RKO (cell line): ENCODE measurements at regions not wholly inside any gene's neighbourhood (a gene's known extent, or its start where the extent isn't known, plus 50 kb on each side); places are given as distances from the start of the nearest gene placed in this dataset.
"Not testable (repeated sequence)": the region's sequence is repeated elsewhere in the genome, so short reads cannot be mapped to it uniquely, and the experiment has no call there.

Experiments used
- DNase-seq: peaks from one replicate; pipeline ENCODE4 v3.0.0-alpha.2; 2016; ENCODE audit warnings: low spot score

DNA sequence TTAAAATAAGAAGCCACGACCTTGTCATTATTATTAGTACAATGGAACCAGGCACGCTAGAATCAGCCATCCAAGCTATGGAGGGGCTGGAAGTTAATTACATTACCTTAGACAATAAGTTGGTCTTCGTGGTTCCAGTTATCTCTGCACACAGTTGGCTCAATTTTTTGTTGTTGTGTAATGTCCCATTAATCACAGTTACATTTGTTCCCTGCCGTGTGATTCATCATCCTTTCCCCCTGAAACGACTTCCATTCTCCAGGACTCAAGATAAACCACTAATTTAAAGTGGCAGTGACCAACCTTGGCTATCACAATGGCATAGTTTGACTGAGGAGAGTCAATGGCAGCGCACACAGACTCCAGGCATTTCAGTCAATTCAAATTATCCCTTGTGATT is 905.0 kb downstream of the RAB28 start:
- no peak for DNase-seq

DNA sequence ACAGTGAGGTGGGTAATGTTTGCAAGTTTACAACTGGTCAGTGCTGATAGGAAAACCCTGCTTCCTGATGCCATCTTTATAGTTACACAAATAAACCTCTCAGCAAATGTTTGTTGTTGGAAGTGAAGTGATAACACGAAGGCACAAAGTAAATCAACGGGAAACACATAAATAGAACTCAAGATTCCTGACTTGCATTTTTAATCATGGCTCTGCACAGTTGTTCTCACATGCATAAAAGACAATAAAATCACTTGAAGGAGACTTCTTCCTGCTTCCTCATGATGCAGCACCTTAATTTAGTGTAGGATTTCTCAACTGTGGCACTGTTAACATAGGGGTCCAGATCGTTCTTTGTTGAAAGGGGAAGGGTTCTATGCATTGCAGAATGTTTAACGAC is 907.7 kb downstream of the RAB28 start:
- DNase-seq = no peak

DNA sequence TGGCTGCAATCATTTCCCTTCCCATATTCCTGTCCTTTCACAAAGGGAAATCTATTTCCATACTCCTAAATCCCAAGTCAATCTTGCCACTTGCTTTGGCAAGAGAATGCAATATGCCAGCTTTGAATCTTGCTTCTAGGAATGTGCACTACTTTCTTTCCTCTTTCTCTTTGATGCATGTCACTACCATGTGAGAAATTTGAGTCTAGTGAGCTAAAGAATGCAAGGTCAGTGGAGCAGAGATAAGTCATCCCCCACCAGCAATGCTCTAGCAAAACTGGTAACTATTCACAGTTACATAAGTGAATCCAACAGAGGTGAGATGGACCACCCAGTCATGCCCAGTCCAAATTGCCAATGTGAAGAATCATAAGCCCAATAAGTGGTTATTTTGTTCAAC is 910.4 kb downstream of the RAB28 start:
- no peak for DNase-seq

DNA sequence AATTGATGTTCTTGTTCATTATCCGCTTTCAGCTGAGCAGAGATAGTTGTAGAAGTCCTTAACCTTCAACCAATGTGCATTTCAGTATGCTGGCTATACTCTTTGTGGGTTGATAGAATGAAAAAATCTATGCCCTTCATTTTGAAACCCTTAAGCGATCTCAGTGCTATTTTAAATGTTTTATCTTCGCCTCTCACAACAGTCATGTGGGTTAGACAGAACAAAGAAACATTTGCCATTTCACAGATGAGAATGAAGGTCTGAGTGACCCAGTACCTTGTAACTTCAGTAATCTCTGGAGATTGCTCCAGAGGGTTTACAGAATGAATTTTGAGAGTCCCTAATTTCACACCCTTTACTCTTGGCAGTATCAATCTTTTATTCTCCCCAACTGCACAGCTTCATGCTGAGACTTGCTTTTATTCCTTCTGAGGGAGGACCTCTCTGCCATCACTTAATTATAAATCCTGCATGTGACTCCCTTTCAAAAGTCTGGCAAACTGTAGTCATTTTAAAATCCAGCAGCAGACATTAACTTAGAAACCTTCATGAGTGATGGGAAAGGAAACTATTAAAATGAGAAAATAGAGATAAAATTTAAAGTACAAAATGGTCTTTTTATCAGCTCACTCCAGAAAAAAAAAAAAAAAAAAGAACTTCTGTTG is 921.5 kb downstream of the RAB28 start:
- DNase-seq = no peak

DNA sequence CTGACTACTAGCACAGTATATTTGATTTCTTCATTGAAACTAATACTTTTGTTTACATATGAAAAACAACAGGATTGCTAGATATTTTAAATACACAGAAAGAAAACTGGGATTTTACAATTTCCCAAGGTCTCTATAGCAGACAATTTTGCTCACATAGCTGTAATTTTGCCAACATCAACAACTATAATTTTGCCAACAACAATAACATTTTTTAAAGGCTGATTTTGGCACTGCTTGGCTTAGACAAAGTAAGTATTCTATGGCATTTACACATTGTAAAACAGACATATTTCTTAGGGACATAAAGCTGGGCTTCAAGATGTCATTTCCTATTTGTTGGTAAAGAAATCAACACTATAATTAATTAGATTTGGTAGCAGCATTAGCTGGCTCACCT is 922.1 kb downstream of the RAB28 start:
- DNase-seq = no peak

DNA sequence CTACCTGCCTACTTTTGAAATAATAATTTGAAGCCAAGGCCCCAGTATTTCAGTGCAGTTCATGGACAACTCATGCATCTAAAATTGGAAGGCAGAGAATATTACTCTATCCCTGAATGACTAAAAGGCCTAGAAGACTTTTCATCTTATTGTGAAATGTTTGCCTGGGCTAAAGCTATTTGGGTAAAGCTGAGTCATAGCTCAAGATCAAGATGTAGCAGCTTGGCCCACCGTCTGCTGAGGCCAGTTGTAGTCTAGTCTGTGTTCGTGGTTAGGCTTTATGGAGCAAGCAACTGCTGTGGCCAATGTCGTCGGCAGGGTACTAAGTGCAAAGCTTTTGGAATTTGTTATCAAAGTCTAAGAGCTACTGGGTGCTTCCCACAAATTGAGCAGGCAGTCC is 929.1 kb downstream of the RAB28 start:
- DNase-seq = no peak

DNA sequence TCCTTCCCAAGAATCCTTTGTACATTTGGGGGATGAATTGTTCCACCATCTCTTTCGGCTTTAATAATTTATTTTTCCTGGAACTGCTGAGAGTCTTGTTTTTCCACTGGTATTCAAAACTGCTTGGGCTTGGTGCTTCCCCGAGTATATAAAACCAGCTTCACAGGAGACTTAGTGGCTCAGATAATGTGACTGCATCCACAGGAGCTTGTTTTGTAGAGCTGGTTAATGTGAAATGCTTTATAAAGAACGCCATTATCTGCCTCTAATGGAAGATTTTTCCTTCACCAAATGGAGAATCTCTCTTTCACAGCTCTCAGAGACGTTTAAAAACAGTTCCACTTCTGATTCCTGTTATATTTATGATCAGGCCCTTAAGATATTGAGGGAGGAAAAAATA is 935.5 kb downstream of the RAB28 start:
- DNase-seq = no peak

DNA sequence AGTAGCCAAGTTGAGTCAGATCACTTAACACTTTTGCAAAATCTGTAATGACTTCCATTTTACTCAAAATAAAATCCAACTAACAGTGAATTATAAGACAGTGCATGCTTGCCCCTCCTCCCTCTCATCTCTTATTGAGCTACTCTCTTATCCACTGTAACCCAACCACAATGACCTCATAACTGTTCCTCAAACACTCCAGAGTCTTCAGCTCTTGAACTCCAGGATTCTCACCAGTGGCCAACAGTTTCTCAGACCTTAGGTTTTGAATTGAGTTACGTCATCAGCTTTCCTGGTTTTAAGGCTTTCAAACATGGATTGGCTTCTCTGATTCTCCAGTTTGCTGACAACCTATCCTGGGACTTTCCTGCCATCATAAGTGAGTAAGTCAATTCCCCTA is 938.3 kb downstream of the RAB28 start:
- no peak for DNase-seq

DNA sequence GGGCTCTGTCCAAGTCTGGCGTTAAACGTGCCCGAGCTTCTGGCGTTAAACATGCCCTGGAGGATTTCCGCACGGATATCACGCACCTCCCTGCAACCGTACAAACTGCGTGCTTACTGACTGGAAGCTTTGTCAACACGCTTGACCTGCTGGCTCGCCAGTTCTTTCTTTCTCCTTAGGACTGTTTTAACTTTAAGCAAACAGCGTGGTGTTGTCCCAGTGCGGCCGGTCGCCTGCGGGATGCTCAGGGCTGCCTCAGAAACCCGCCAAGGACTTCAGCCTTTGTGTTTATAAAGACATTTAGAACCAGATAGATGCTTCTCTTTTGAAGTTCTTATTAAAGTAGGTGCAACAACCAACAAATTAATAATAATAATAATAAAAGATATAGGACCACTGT is 946.0 kb downstream of the RAB28 start:
- DNase-seq = no peak

DNA sequence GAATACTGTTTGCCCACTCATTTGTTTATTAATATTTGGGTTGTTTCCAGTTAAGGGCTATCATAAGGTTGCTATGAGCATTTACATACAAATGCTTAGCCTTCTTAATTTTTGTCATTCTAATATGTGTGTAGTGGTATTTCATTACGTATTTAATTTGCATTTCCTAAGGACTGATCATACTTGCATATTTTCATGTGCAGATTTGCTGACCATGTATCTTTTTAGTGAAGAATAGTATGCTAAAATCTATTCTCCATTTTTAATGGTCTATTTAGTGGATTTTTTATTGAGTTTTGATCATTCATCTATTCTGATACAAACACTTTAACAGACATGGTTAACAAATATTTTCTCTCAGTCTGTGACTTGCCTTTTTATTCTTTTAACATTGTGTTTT is 949.5 kb downstream of the RAB28 start:
- DNase-seq = no peak

DNA sequence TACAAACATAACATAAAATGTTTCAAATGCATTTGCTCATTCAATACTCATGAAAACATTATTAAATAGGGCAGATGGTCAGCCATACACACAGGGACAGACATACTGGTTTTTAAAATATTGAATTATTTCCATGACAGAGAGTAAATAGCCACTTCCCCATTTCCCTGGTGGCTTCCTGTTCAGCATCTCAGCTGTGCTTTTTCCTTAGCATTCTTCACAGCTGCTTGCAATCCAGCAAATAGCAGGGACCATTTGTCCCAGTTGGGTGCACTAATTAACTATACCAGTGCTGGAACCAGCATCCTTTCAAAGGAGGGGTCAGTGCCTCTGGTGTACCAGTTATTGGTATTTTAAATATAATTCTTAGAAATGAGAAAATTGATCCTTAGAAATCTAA is 964.7 kb downstream of the RAB28 start:
- no peak for DNase-seq

DNA sequence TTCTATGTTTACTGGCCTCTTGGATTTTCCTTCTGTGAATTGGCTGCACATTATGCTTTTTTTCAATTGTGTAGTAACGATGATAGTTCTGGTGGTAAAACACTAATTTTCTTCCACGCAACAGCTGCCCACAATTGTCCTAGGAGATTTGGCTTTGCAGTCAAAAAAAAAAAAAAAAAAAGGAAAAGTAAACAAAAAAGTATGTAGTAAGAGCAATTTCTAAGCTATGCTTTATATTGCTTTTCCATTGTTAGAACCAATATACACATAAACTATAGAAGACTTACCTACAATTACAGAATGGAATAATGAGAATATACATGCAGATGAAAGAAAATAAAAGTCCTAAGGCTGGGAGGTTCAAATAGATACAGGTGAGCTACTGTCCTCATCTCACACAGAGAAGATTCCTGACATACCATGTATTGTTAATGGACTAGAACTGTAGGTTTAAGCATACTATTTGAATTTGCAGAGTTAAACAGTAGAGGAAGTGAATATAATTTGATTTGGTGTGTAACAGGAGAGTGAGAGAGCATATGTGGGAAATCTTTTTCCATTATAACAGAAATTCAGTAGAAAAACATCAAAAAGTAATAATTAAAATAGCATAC is 976.2 kb downstream of the RAB28 start:
- no peak for DNase-seq

DNA sequence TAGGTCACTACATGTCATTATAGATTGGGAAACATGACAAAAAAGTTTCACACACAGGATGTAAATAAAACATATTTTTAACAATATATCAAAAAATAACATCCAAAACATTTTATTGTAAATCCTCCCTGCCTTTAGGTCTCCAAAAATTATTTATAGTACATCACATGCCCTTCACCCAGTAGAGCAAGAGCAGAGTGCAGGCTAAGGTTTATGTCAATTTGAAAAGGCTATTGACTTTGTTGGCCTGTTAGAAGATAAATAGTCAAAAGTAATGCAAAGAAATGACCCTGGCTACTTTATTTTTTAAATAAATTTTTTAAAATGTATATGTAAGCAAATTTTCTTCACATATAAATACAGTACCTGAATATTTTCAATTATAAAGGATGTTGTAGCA is 983.7 kb downstream of the RAB28 start:
- DNase-seq = no peak

DNA sequence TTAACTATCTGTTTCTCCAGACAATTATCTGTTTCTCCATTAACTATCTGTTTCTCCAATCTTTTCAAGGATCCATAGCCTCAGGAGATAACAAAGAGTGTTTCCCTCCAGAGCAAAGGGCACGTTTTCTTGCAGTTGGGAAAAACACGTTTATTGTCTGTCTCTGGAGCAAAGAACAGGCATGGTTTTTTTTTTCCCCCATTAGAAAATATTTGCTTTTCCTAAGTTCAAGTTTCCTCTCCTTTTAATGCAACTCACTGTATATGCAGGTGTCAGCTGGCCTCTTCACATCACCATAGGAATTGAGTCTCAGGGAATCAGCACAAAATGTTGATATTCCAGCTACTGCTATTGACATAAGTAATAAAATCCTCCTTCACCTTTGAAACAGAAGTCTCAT is 984.4 kb downstream of the RAB28 start:
- no peak for DNase-seq

DNA sequence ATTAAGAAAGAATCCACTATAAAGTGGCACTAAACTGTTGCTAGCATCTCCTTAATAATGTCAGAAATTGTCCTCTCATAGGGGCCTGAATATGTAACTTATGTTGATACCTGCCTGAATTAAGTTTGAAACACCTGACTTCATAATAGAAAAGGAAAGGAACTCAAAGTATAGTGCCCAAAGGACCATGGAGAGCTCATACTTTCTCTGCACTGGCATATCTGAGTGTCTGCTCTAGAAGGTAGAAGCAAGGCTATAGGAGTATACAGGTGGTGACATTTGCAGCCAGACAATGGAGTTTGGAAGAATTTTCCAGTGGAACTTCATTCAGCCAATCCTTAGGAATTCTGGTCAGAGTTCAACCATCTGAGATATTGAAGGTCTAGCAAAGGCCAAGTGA is 988.9 kb downstream of the RAB28 start:
- no peak for DNase-seq

DNA sequence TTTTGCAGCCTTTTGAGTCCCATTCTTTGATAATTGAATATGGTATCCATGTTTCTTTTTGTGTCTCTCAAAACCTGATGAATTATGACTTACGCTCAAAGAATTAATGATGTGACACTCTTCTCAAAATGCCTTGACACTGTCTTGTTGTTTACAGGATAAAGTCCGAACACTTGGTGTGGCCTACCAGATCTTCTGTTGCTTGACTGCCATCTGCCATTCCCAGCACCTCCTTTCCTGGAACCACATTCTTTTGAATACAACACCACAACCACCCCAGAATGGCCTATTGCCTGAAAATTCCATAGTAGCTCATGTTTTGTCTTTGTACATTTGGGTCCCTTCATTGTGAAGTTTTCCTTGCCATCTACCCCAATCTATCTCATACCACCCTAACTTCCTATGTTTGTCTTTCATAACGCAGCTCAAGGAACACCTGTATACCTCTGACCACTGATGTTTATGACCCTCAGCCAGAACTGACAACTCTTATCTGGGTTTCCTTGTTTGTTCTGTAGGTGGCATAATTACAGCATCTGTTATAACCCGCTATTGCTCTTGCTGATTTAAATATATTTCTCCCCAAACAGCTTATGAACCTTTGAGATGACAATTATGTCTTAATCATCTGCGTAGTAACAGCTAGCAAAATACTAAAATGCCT is 991.3 kb downstream of the RAB28 start:
- DNase-seq = no peak

DNA sequence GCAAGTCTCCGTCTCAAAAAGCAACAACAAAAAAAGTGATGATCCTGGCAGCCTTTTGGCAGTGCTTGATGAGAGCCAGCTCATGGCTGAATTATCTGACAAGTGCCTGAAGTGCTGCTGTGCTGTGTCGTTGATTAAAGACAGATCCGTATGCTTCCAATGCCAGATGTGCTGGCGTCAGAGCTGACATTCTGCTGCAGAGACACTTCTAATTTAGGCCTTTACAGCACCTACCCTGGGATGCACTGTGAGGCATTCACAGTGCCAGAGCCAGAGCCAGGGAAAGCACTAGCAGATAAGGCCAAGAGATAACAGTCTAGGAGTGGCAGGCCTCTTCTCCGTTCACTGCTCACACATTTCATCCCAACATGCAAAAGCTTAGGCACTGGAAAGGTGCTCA is 995.5 kb downstream of the RAB28 start:
- no peak for DNase-seq

DNA sequence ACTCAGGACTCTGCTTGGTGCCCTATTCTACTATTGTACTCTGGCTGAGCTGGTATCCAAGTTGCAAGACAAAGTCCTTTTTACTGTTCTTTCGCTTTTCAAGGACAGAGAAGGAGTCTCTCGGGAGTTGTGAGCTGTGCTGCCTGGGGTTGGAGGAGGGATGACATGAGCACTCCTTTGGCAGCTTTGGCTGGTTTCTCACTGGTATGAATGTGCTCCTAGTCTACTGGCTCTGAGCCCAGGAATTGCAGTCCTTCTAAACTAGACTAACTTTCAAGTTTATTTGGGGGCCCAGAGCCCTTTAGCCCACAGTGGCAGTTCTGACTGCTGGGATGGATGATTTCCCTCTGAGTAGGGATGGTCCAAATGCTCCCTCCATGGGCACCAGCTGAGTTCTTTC is 997.1 kb downstream of the RAB28 start:
- DNase-seq = no peak

DNA sequence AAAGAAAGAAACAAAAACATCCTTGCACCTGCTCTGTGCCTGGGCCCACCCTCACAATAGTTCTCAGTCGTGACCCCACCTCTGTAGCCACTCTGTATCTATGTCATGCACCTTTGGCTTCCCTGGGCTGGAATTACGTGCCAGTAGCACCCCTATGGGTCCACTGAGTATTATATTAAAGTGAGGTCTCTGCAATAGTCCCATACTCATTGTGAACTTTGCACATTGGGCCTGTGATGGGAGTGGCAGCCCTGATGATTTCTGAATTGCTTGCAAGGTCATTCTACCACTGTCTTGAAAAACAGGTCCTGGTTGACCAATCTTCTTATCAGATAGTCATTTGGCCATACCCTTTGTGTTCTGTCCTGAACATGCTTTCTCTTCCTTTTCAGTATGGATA is 1012.1 kb downstream of the RAB28 start:
- DNase-seq = no peak

DNA sequence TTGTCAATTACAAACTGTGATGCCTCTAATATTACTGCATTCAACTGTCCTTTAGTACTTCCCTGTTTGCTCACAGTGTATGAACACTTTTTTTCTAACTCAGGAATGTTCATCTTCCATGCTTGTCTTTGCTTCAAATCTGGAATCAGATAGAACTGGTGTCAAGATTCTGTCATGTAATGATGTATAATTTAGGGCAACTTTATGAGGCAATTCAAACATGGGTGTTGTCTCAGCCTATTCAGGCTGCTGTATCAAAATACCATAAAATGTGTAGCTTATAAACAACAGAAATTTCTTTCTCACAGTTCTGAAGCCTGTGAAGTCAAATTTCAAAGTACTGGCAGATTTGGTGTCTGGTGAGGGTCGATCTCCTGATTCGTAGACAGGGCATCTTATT is 1012.9 kb downstream of the RAB28 start:
- DNase-seq = no peak

DNA sequence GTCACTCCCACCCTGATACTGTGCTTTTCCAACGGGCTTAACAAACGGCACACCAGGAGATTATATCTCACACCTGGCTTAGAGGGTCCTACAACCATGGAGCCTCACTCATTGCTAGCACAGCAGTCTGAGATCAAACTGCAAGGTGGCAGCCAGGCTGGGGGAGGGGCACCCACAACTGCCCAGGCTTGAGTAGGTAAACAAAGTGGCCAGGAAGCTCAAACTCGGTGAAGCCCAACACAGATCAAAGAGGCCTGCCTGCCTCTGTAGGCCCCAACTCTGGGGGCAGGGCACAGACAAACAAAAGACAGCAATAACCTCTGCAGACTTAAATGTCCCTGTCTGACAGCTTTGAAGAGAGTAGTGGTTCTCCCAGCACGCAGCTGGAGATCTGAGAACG is 1022.6 kb downstream of the RAB28 start:
- DNase-seq = not testable (repeated sequence)

DNA sequence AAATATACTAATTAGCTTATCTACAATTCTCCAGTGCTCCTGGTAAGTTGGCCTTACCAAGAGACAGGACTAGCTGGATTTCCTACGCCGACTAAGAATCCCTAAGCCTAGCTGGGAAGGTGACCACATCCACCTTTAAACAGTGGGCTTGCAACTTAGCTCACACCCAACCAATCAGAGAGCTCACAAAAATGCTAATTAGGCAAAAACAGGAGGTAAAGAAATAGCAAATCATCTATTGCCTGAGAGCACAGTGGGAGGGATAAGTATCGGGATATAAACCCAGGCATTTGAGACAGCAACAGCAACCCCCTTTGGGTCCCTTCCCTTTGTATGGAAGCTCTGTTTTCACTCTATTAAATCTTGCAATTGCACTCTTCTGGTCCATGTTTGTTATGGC is 1025.0 kb downstream of the RAB28 start:
- DNase-seq = no peak

DNA sequence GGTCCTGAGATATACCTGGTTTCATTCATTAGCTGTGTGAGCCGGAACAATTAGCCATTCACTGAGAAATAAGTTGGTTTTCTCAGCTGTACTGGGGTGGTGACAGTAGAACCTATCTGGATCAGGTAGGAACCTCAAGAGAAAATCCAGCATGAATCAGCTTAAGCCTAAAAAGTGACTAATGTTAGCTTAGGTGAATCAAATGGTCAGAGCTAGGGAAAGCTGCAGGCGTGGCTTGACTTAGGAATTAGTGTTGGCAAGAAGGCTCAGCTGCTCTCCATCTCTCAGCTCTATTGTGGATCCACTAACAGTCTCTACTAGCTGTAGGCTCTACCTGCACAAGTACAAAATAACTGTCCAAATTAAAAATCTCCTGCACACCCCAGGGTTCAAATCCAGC is 1025.5 kb downstream of the RAB28 start:
- no peak for DNase-seq

DNA sequence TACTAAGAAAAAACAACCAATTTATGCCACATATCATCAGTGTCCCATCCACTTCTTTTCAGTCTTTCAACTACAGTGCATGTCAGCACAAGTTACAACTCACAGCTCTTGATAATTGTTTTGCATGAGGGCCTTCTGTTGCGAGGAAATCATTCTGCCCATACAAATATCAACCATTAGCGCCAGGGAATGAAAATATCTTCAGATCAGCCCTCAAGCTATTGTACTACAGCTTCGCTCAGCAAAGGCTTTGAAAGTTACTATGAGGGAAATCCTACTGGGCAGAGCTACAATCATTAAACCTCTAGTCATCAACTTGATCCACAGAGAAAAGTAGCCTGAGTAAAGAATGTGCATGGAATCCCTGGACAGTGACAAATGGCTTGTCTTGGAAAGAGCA is 1023.6 kb upstream of the HS3ST1 start:
- DNase-seq = no peak
